ENCODE measurements at regions not wholly inside any gene's neighbourhood (a gene's known extent, or its start where the extent isn't known, plus 50 kb on each side); places are given as distances from the start of the nearest gene placed in this dataset.

GRCh38 chr13:22428188-22428828, 752.5 kb upstream of the SGCG start:
- Histone ChIP-seq H3K9me3 (no peaks in the 10 kb centered on the region), H3K27ac (no peak overlapping the region), H3K4me3 (no peak overlapping the region), H3K27me3 (replicated peaks; ENCODE audit: insufficient read depth) (no peaks in the 10 kb centered on the region), H3K36me3 (no peaks in the 10 kb centered on the region), H3K4me1 (ENCODE audit: control insufficient read depth in 1 of 2, low read depth in 2 of 2) (no peaks in the 10 kb centered on the region)
- TF ChIP-seq CTCF (IDR thresholded peaks at IDR 0.05): no peak
- DNase-seq (ENCODE audit: low spot score): no peak
- no peak for ATAC-seq (ENCODE audit: insufficient number of reproducible peaks, low FRiP score, low read depth)

- H3K4me1 ChIP-seq (ENCODE audit: control insufficient read depth in 1 of 2, low read depth in 2 of 2): no peaks in the 10 kb centered on the region
- ATAC-seq (ENCODE audit: insufficient number of reproducible peaks, low FRiP score, low read depth) (no peak), DNase-seq (ENCODE audit: low spot score) (no peak)
- H3K4me3 ChIP-seq: no peak overlapping the region
- TF ChIP-seq CTCF (IDR thresholded peaks at IDR 0.05): no peak
- no peaks in the 10 kb centered on the region for H3K27me3 ChIP-seq (replicated peaks; ENCODE audit: insufficient read depth)
- H3K36me3 ChIP-seq: no peaks in the 10 kb centered on the region
- no peaks in the 10 kb centered on the region for H3K9me3 ChIP-seq
- no peak overlapping the region for H3K27ac ChIP-seq
Measured at GRCh38 chr13:22432690-22433089, 748.1 kb upstream of the SGCG start.

- ATAC-seq (ENCODE audit: insufficient number of reproducible peaks, low FRiP score, low read depth) (no peak), DNase-seq (ENCODE audit: low spot score) (no peak)
- H3K27ac ChIP-seq: no peak overlapping the region
- no peaks in the 10 kb centered on the region for H3K27me3 ChIP-seq (replicated peaks; ENCODE audit: insufficient read depth)
- peaks cover 0 to 6% of the 10 kb centered on the region in 2 donors for H3K4me1 ChIP-seq (ENCODE audit: control insufficient read depth in 1 of 2, low read depth in 2 of 2)
- no peaks in the 10 kb centered on the region for H3K9me3 ChIP-seq
- no peak overlapping the region for H3K4me3 ChIP-seq
- no peaks in the 10 kb centered on the region for H3K36me3 ChIP-seq
- TF ChIP-seq CTCF (IDR thresholded peaks at IDR 0.05): no peak
Measured at GRCh38 chr13:22447132-22447886, 733.5 kb upstream of the SGCG start.

- H3K36me3 ChIP-seq: no peaks in the 10 kb centered on the region
- no peaks in the 10 kb centered on the region for H3K27me3 ChIP-seq (replicated peaks; ENCODE audit: insufficient read depth)
- H3K9me3 ChIP-seq: no peaks in the 10 kb centered on the region
- DNase-seq (ENCODE audit: low spot score) (no peak), ATAC-seq (ENCODE audit: insufficient number of reproducible peaks, low FRiP score, low read depth) (no peak)
- H3K4me1 ChIP-seq (ENCODE audit: control insufficient read depth in 1 of 2, low read depth in 2 of 2): peaks cover 0 to 6% of the 10 kb centered on the region in 2 donors
- no peak for TF ChIP-seq CTCF (IDR thresholded peaks at IDR 0.05)
- H3K27ac ChIP-seq: no peak overlapping the region
- no peak overlapping the region for H3K4me3 ChIP-seq
Measured at GRCh38 chr13:22449251-22449650, 731.5 kb upstream of the SGCG start.

- DNase-seq (ENCODE audit: low spot score) (no peak), ATAC-seq (ENCODE audit: insufficient number of reproducible peaks, low FRiP score, low read depth) (no peak)
- H3K9me3 ChIP-seq: no peaks in the 10 kb centered on the region
- no peak overlapping the region for H3K4me3 ChIP-seq
- no peaks in the 10 kb centered on the region for H3K36me3 ChIP-seq
- H3K27me3 ChIP-seq (replicated peaks; ENCODE audit: insufficient read depth): no peaks in the 10 kb centered on the region
- no peak overlapping the region for H3K27ac ChIP-seq
- TF ChIP-seq CTCF (IDR thresholded peaks at IDR 0.05): no peak
- peaks cover 0 to 6% of the 10 kb centered on the region in 2 donors for H3K4me1 ChIP-seq (ENCODE audit: control insufficient read depth in 1 of 2, low read depth in 2 of 2)
Measured at GRCh38 chr13:22451327-22451741, 729.4 kb upstream of the SGCG start.
